ENCODE measurements at regions not wholly inside any gene's neighbourhood (a gene's known extent, or its start where the extent isn't known, plus 50 kb on each side); places are given as distances from the start of the nearest gene placed in this dataset.

- CTCF ChIA-PET: no interaction called here
- no peak overlapping the region for H3K4me3 ChIP-seq (ENCODE audit: low read depth in 2 of 2, low read length in 2 of 2)
- no peaks in the 10 kb centered on the region for H3K4me1 ChIP-seq (ENCODE audit: control insufficient read depth, insufficient read depth, low read length)
- TF ChIP-seq CTCF (IDR thresholded peaks at IDR 0.05) (no peak), POLR2AphosphoS5 (IDR thresholded peaks at IDR 0.05; ENCODE audit: low read depth, low read length) (no peak), REST (IDR thresholded peaks at IDR 0.05; ENCODE audit: insufficient read depth in 1 of 2, low read depth in 2 of 2, low read length in 1 of 2) (no peak)
- DNase-seq (ENCODE audit: low read depth, low spot score) (no peak), ATAC-seq (no peak)
- no peak overlapping the region for H3K27ac ChIP-seq (ENCODE audit: low read length)
- POLR2A ChIA-PET: no interaction called here
- H3K36me3 ChIP-seq (ENCODE audit: control insufficient read depth, insufficient read depth, low read length): no peaks in the 10 kb centered on the region
- BruUV-seq (replicated peaks): no TSS peak
- in situ Hi-C loops (cut with HindIII; ENCODE audit: low pct_unique_long_range_greater_than_20kb, low sequenced_read_pairs) (no loop called here), intact Hi-C loops (cut with micrococcal nuclease; ENCODE audit: unreplicated experiment) (no loop called here)
- H3K27me3 ChIP-seq (ENCODE audit: control insufficient read depth, insufficient read depth, low read length): no peaks in the 10 kb centered on the region; the same call in 1 of the 2 replicates
- H3K9me3 ChIP-seq (ENCODE audit: control insufficient read depth, insufficient read depth, low read depth, low read length): no peaks in the 10 kb centered on the region
These were observed 1384.0 kb downstream of the TBC1D22A start for GRCh38 chr22:48146426-48146825.

GRCh38 chr22:48145738-48146137, 1383.3 kb downstream of the TBC1D22A start:
- no TSS peak for BruUV-seq (replicated peaks)
- no peak for ATAC-seq
- ChIA-PET CTCF (no interaction called here), POLR2A (no interaction called here)
- no peaks in the 10 kb centered on the region; the same call in 1 of the 2 replicates for H3K27me3 ChIP-seq (ENCODE audit: control insufficient read depth, insufficient read depth, low read length)
- H3K4me3 ChIP-seq (ENCODE audit: low read depth in 2 of 2, low read length in 2 of 2): no peak overlapping the region
- DNase-seq (ENCODE audit: low read depth, low spot score): no peak
- in situ Hi-C loops (cut with HindIII; ENCODE audit: low pct_unique_long_range_greater_than_20kb, low sequenced_read_pairs) (no loop called here), intact Hi-C loops (cut with micrococcal nuclease; ENCODE audit: unreplicated experiment) (no loop called here)
- H3K36me3 ChIP-seq (ENCODE audit: control insufficient read depth, insufficient read depth, low read length): no peaks in the 10 kb centered on the region
- H3K4me1 ChIP-seq (ENCODE audit: control insufficient read depth, insufficient read depth, low read length): no peaks in the 10 kb centered on the region
- no peak for TF ChIP-seq TCF7L2 (IDR thresholded peaks at IDR 0.05; ENCODE audit: low read depth, low read length)
- no peak for TF ChIP-seq REST (IDR thresholded peaks at IDR 0.05; ENCODE audit: insufficient read depth in 1 of 2, low read depth in 2 of 2, low read length in 1 of 2)
- no peak for TF ChIP-seq SIN3A (IDR thresholded peaks at IDR 0.05; ENCODE audit: borderline replicate concordance, insufficient read depth, low read depth, low read length)
- no peak for TF ChIP-seq POLR2AphosphoS5 (IDR thresholded peaks at IDR 0.05; ENCODE audit: low read depth, low read length)
- no peak for TF ChIP-seq CTCF (IDR thresholded peaks at IDR 0.05)
- no peak overlapping the region for H3K27ac ChIP-seq (ENCODE audit: low read length)
- H3K9me3 ChIP-seq (ENCODE audit: control insufficient read depth, insufficient read depth, low read depth, low read length): no peaks in the 10 kb centered on the region

Data from Panc1 (cell line).